ENCODE measurements at regions not wholly inside any gene's neighbourhood (a gene's known extent, or its start where the extent isn't known, plus 50 kb on each side); places are given as distances from the start of the nearest gene placed in this dataset.

GRCh38 chr7:159209429-159209828 lies 64.8 kb upstream of the VIPR2 start:
- DNase-seq (ENCODE audit: insufficient read length, low spot score, missing footprints): peak; percentile 47
- Histone ChIP-seq H3K4me2 (ENCODE audit: insufficient read depth, low read length) (no peak overlapping the region), H3K27ac (ENCODE audit: low read depth, low read length) (no peak overlapping the region), H3K79me2 (ENCODE audit: insufficient read depth, low read length) (no peaks in the 10 kb centered on the region), H3K36me3 (ENCODE audit: insufficient read depth, low read length) (no peaks in the 10 kb centered on the region), H2AFZ (ENCODE audit: low read length) (no peak overlapping the region), H3K27me3 (ENCODE audit: insufficient read depth, low read length) (no peaks in the 10 kb centered on the region), H3K4me3 (ENCODE audit: insufficient read depth, low read length) (no peak overlapping the region), H4K20me1 (ENCODE audit: insufficient read depth, low read length) (no peaks in the 10 kb centered on the region), H3K9me3 (ENCODE audit: low read depth, low read length) (no peaks in the 10 kb centered on the region), H3K4me1 (ENCODE audit: insufficient read depth, low read length) (no peaks in the 10 kb centered on the region)
- TF ChIP-seq CTCF (IDR thresholded peaks at IDR 0.05; ENCODE audit: extremely low read depth, low read depth, low read length): no peak

GRCh38 chr7:159207951-159208350 lies 63.3 kb upstream of the VIPR2 start:
- Histone ChIP-seq H3K4me1 (ENCODE audit: insufficient read depth, low read length) (no peaks in the 10 kb centered on the region), H3K36me3 (ENCODE audit: insufficient read depth, low read length) (no peaks in the 10 kb centered on the region), H3K4me2 (ENCODE audit: insufficient read depth, low read length) (no peak overlapping the region), H2AFZ (ENCODE audit: low read length) (no peak overlapping the region), H3K79me2 (ENCODE audit: insufficient read depth, low read length) (no peaks in the 10 kb centered on the region), H3K27me3 (ENCODE audit: insufficient read depth, low read length) (no peaks in the 10 kb centered on the region), H3K27ac (ENCODE audit: low read depth, low read length) (no peak overlapping the region), H4K20me1 (ENCODE audit: insufficient read depth, low read length) (no peaks in the 10 kb centered on the region), H3K4me3 (ENCODE audit: insufficient read depth, low read length) (no peak overlapping the region), H3K9me3 (ENCODE audit: low read depth, low read length) (no peaks in the 10 kb centered on the region)
- no peak for DNase-seq (ENCODE audit: insufficient read length, low spot score, missing footprints)
- no peak for TF ChIP-seq CTCF (IDR thresholded peaks at IDR 0.05; ENCODE audit: extremely low read depth, low read depth, low read length)

- Histone ChIP-seq H3K4me3 (ENCODE audit: insufficient read depth, low read length) (no peak overlapping the region), H4K20me1 (ENCODE audit: insufficient read depth, low read length) (no peaks in the 10 kb centered on the region), H3K79me2 (ENCODE audit: insufficient read depth, low read length) (no peaks in the 10 kb centered on the region), H3K4me2 (ENCODE audit: insufficient read depth, low read length) (no peak overlapping the region), H3K36me3 (ENCODE audit: insufficient read depth, low read length) (no peaks in the 10 kb centered on the region), H3K27ac (ENCODE audit: low read depth, low read length) (no peak overlapping the region), H2AFZ (ENCODE audit: low read length) (no peak overlapping the region), H3K9me3 (ENCODE audit: low read depth, low read length) (no peaks in the 10 kb centered on the region), H3K4me1 (ENCODE audit: insufficient read depth, low read length) (no peaks in the 10 kb centered on the region), H3K27me3 (ENCODE audit: insufficient read depth, low read length) (no peaks in the 10 kb centered on the region)
- DNase-seq (ENCODE audit: insufficient read length, low spot score, missing footprints): no peak
- TF ChIP-seq CTCF (IDR thresholded peaks at IDR 0.05; ENCODE audit: extremely low read depth, low read depth, low read length): no peak
Measured at GRCh38 chr7:159207393-159207792, 62.7 kb upstream of the VIPR2 start.

- Histone ChIP-seq H3K27me3 (ENCODE audit: insufficient read depth, low read length) (no peaks in the 10 kb centered on the region), H4K20me1 (ENCODE audit: insufficient read depth, low read length) (no peaks in the 10 kb centered on the region), H3K79me2 (ENCODE audit: insufficient read depth, low read length) (no peaks in the 10 kb centered on the region), H3K4me2 (ENCODE audit: insufficient read depth, low read length) (no peak overlapping the region), H3K27ac (ENCODE audit: low read depth, low read length) (no peak overlapping the region), H2AFZ (ENCODE audit: low read length) (no peak overlapping the region), H3K9me3 (ENCODE audit: low read depth, low read length) (no peaks in the 10 kb centered on the region), H3K36me3 (ENCODE audit: insufficient read depth, low read length) (no peaks in the 10 kb centered on the region), H3K4me1 (ENCODE audit: insufficient read depth, low read length) (no peaks in the 10 kb centered on the region), H3K4me3 (ENCODE audit: insufficient read depth, low read length) (no peak overlapping the region)
- DNase-seq (ENCODE audit: insufficient read length, low spot score, missing footprints): peak; percentile 56
- TF ChIP-seq CTCF (IDR thresholded peaks at IDR 0.05; ENCODE audit: extremely low read depth, low read depth, low read length): no peak
Measured at GRCh38 chr7:159205833-159206232, 61.2 kb upstream of the VIPR2 start.

Measured in osteoblast (primary cell).